HepG2 (cell line): ENCODE measurements at regions not wholly inside any gene's neighbourhood (a gene's known extent, or its start where the extent isn't known, plus 50 kb on each side); places are given as distances from the start of the nearest gene placed in this dataset.

ENCODE experiments used
- ATAC-seq: fragments of 200-7000 bp; cut with Tn5 transposase; 3 replicates; pipeline ENCODE4 v1.9.1; 2020; ENCODE audit warnings: mild to moderate bottlenecking, moderate library complexity
- BruUV-seq: library from RNA; stranded (reverse); fragments of 400-500 nt; replicated peaks from 2 replicates; lab custom pipeline; 2021; lab: Mats Ljungman, UMichigan
- CTCF ChIA-PET: fragments of 300-600 bp; formaldehyde crosslinking; extraction: SDS; loops from one replicate; lab custom pipeline; 2021; ENCODE audit warnings: low total read pairs, inconsistent platforms, low intra/inter-chr PET ratio; lab: Yijun Ruan, JAX
- POLR2A ChIA-PET: fragments of 350-600 bp; sonication (Branson Sonifier 250); formaldehyde crosslinking; loops from one replicate; lab custom pipeline; 2020; ENCODE audit warnings: antibody characterized with exemption, inconsistent platforms; lab: Yijun Ruan, JAX
- DNase-seq: peaks from one replicate; pipeline ENCODE4 v3.0.0-alpha.2; 2015; ENCODE audit warnings: low spot score
- FAIRE-seq: peaks from 3 replicates; lab custom pipeline; 2011; peaks lifted over from hg19 to GRCh38; lab: Jason Lieb, UNC
- H2AFZ ChIP-seq: one replicate; pipeline ENCODE4 v1.6.1; 2011; ENCODE audit warnings: low read length, inconsistent platforms
- H3K27ac ChIP-seq: fragments of 300-600 bp; 3 replicates; pipeline ENCODE4 v1.8.0; 2011; ENCODE audit warnings: mixed run types, mild to moderate bottlenecking, mixed read lengths, low read length, inconsistent platforms; ENCODE audit not compliant: insufficient read depth; ENCODE audit errors: extremely low read length
- H3K27me3 ChIP-seq, 2 experiments: fragments of 200-600 bp in 1 of 2; 2 replicates in 1 of 2; 3 replicates in 1 of 2; pipeline versions ENCODE4 v1.6.0 to v1.8.0; 2011; ENCODE audit warnings: low read length in 2 of 2, mild to moderate bottlenecking in 2 of 2, moderate library complexity in 2 of 2, inconsistent platforms in 1 of 2; ENCODE audit not compliant: insufficient read depth in 2 of 2, control insufficient read depth in 1 of 2
- H3K36me3 ChIP-seq, 2 experiments: fragments of 200-600 bp in 1 of 2; replicated peaks in 1 of 2; 2 replicates in 1 of 2; 3 replicates in 1 of 2; pipeline versions ENCODE4 v1.5.1 to v1.8.0; 2011; ENCODE audit warnings: low read length in 2 of 2, inconsistent platforms in 1 of 2; ENCODE audit not compliant: insufficient read depth in 2 of 2, control insufficient read depth in 1 of 2
- H3K4me1 ChIP-seq: 2 replicates; pipeline ENCODE4 v1.5.1; 2012; ENCODE audit warnings: low read length, inconsistent platforms; ENCODE audit not compliant: insufficient read depth
- H3K4me2 ChIP-seq: 2 replicates; pipeline ENCODE4 v1.6.0; 2011; ENCODE audit warnings: low read depth, low read length, inconsistent platforms
- H3K4me3 ChIP-seq, 3 experiments: fragments of 200-600 bp in 1 of 3; sonication (generic), shearing (Covaris generic) in 1 of 3; replicated peaks in 1 of 3; 2 replicates each; pipeline ENCODE4 v1.5.1; 2011 to 2016; ENCODE audit warnings: low read length in 3 of 3, inconsistent platforms in 2 of 3, low read depth in 2 of 3, mild to moderate bottlenecking in 2 of 3, control low read depth in 1 of 3, mixed read lengths in 1 of 3; ENCODE audit not compliant: insufficient read depth in 1 of 3
- H3K79me2 ChIP-seq: one replicate; pipeline ENCODE4 v1.6.1; 2011; ENCODE audit warnings: low read length, inconsistent platforms; ENCODE audit not compliant: insufficient read depth
- H3K9ac ChIP-seq: 2 replicates; pipeline ENCODE4 v1.6.0; 2011; ENCODE audit warnings: mild to moderate bottlenecking, low read depth, low read length, inconsistent platforms; ENCODE audit not compliant: insufficient read depth
- H3K9me3 ChIP-seq: 2 replicates; pipeline ENCODE4 v1.5.1; 2012; ENCODE audit warnings: mild to moderate bottlenecking, low read length
- H4K20me1 ChIP-seq: 2 replicates; pipeline ENCODE4 v1.6.0; 2011; ENCODE audit warnings: inconsistent platforms, mild to moderate bottlenecking, low read length, moderate library complexity; ENCODE audit not compliant: insufficient read depth
- AFF4 ChIP-seq: sonication (generic); formaldehyde crosslinking; IDR thresholded peaks from 2 replicates; pipeline ENCODE4 v1.4.0; 2020; ENCODE audit warnings: missing genetic modification reagents
- CHCHD3 ChIP-seq: sonication (generic); formaldehyde crosslinking; IDR thresholded peaks from 2 replicates; pipeline ENCODE4 v1.8.0; 2022; ENCODE audit warnings: mild to moderate bottlenecking, missing genetic modification reagents, moderate library complexity
- HDAC2 ChIP-seq: sonication (generic); formaldehyde crosslinking; IDR thresholded peaks from 2 replicates; pipeline ENCODE4 v1.4.0; 2020; ENCODE audit warnings: missing genetic modification reagents
- HIVEP1 ChIP-seq: sonication (generic); formaldehyde crosslinking; IDR thresholded peaks from 2 replicates; pipeline ENCODE4 v1.4.0; 2020; ENCODE audit warnings: mild to moderate bottlenecking, missing genetic modification reagents
- NR2F1 ChIP-seq, 2 experiments: fragments of 450-650 bp in 1 of 2; formaldehyde crosslinking in 1 of 2; IDR thresholded peaks; 2 replicates each; pipeline versions ENCODE4 v1.5.0 to v1.6.1; 2016 to 2020; ENCODE audit warnings: mild to moderate bottlenecking in 1 of 2, missing compliant biosample characterization in 1 of 2, missing genetic modification reagents in 1 of 2, moderate library complexity in 1 of 2
- NR3C1 ChIP-seq: sonication (generic); formaldehyde crosslinking; IDR thresholded peaks from 2 replicates; pipeline ENCODE4 v1.4.0; 2020; ENCODE audit warnings: missing genetic modification reagents
- SALL2 ChIP-seq: sonication (generic); formaldehyde crosslinking; IDR thresholded peaks from 2 replicates; pipeline ENCODE4 v1.8.1; 2023; ENCODE audit warnings: mild to moderate bottlenecking, missing genetic modification reagents, inconsistent platforms
- SETDB1 ChIP-seq: sonication (generic); formaldehyde crosslinking; IDR thresholded peaks from 2 replicates; pipeline ENCODE4 v1.5.1; 2020; ENCODE audit warnings: missing genetic modification reagents, mild to moderate bottlenecking, borderline replicate concordance
- ZC3H4 ChIP-seq: sonication (generic); formaldehyde crosslinking; IDR thresholded peaks from 2 replicates; pipeline ENCODE4 v1.4.0; 2020; ENCODE audit warnings: missing genetic modification reagents, borderline replicate concordance
- ZNF282 ChIP-seq: fragments of 450-650 bp; IDR thresholded peaks from 2 replicates; pipeline ENCODE4 v1.6.1; 2018; ENCODE audit not compliant: partially characterized antibody
- ZNF318 ChIP-seq: sonication (generic); formaldehyde crosslinking; IDR thresholded peaks from 2 replicates; pipeline ENCODE4 v1.4.0; 2020; ENCODE audit warnings: mild to moderate bottlenecking, missing genetic modification reagents
- ZNF773 ChIP-seq: sonication (generic); formaldehyde crosslinking; IDR thresholded peaks from 2 replicates; pipeline ENCODE4 v1.4.0; 2020; ENCODE audit warnings: missing genetic modification reagents, borderline replicate concordance
- ZSCAN12 ChIP-seq: sonication (generic); formaldehyde crosslinking; IDR thresholded peaks from 2 replicates; pipeline ENCODE4 v1.9.0; 2021; ENCODE audit warnings: mild to moderate bottlenecking, missing genetic modification reagents
- WGBS: methylation state at CpG from one replicate; pipeline ENCODE4 v1.1.6; 2017; ENCODE audit warnings: low lambda C conversion rate; 5-methylcytosine and 5-hydroxymethylcytosine counted together
- in situ Hi-C: cut with HindIII; loops from 2 replicates; pipeline ENCODE4 v1.10.0; 2017; ENCODE audit warnings: low pct_unique_long_range_greater_than_20kb; ENCODE audit not compliant: extremely low pct_ligation_motif_present
- intact Hi-C: fragments of 100-400 bp; cut with micrococcal nuclease; formaldehyde crosslinking; loops from one replicate; pipeline ENCODE4 v1.10.0; 2022; ENCODE audit not compliant: unreplicated experiment

- TF ChIP-seq ZNF318 (CRISPR knock-in tag), result no peak
- TF ChIP-seq SETDB1 (CRISPR knock-in tag), result no peak
- TF ChIP-seq, all 625 proteins: peak for 0
These were observed 207.3 kb upstream of the ADO start (continued) for GRCh38 chr10:62597226-62597625.

DNA sequence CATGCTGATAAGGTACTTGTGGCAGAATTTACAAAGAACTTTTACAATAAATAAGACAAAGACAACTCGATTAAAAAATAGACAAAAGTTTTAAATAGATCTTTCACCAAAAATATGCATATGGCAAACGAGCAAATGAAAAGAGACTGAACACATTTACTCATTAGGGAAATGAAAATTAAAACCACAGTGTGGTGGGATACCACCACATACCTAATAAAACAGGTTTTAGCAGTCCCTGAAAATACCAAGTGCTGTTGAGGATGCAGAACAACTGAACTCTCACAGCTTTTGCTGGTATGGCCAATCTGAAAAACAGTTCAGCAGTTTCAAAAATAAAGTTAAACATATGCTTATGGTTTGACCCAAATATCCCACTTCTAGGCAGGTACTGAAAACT is 205.4 kb upstream of the ADO start:
- no peak overlapping the region for H3K4me2 ChIP-seq
- CTCF ChIA-PET, result no interaction called here
- no peaks in the 10 kb centered on the region for H3K4me1 ChIP-seq
- 1% methylated on average over 2 of the region's 2 CpGs for WGBS
- H3K9ac ChIP-seq, result no peak overlapping the region
- POLR2A ChIA-PET, result no interaction called here
- H3K4me3 ChIP-seq, result no peak overlapping the region
- no peak overlapping the region for H3K27ac ChIP-seq
- H3K79me2 ChIP-seq, result no peaks in the 10 kb centered on the region
- H2AFZ ChIP-seq, result no peak overlapping the region
- H3K9me3 ChIP-seq, result no peaks in the 10 kb centered on the region
- no peaks in the 10 kb centered on the region for H3K36me3 ChIP-seq
- BruUV-seq, result no TSS peak
- DNase-seq (no peak), FAIRE-seq (no peak)
- in situ Hi-C loops, result loop anchor here (5.0 to 25.0 kb wide), 2 partner anchors 488 to 558 kb away; no protein-coding TSS in a partner anchor
- TF ChIP-seq HDAC2 (CRISPR knock-in tag) (no peak), CHCHD3 (no peak), SALL2 (CRISPR knock-in tag) (no peak), ZC3H4 (CRISPR knock-in tag) (no peak), AFF4 (no peak), ZSCAN12 (CRISPR knock-in tag) (no peak), HIVEP1 (no peak), NR3C1 (no peak), ZNF282 (no peak), ZNF773 (CRISPR knock-in tag) (no peak), NR2F1 (CRISPR knock-in tag; IDR thresholded peaks at IDR 0.05) (no peak)
- TF ChIP-seq, all 625 proteins: peak for 0
- no peaks in the 10 kb centered on the region for H4K20me1 ChIP-seq
- no peak for ATAC-seq
- intact Hi-C loops, result no loop called here
- H3K27me3 ChIP-seq, result no peaks in the 10 kb centered on the region
